H1 (cell line): ENCODE measurements at regions not wholly inside any gene's neighbourhood (a gene's known extent, or its start where the extent isn't known, plus 50 kb on each side); places are given as distances from the start of the nearest gene placed in this dataset.

Experiments
- CTCF ChIA-PET: fragments of 300-600 bp; sonication (Branson Sonifier 250); formaldehyde crosslinking; loops from one replicate; lab custom pipeline; 2021; ENCODE audit not compliant: partially characterized antibody; lab: Charles Lee
- POLR2A ChIA-PET: fragments of 300-600 bp; sonication (Branson Sonifier 250); formaldehyde crosslinking; loops from one replicate; lab custom pipeline; 2021; ENCODE audit warnings: inconsistent platforms; ENCODE audit not compliant: partially characterized antibody; lab: Charles Lee
- DNase-seq, 2 experiments: peaks; one replicate each; pipeline versions ENCODE4 v3.0.0 to v3.0.0-alpha.2; 2010 to 2022; ENCODE audit warnings: low spot score in 2 of 2, low read depth in 1 of 2, mixed read lengths in 1 of 2
- FAIRE-seq: peaks from 2 replicates; lab custom pipeline; 2011; peaks lifted over from hg19 to GRCh38; lab: Jason Lieb, UNC
- H2AFZ ChIP-seq: 2 replicates; pipeline ENCODE4 v1.8.1; 2012; ENCODE audit warnings: low read length, inconsistent platforms
- H2AK5ac ChIP-seq: 2 replicates; pipeline ENCODE4 v1.6.1; 2013; ENCODE audit warnings: low read depth, low read length
- H2BK120ac ChIP-seq: replicated peaks from 2 replicates; pipeline ENCODE3; 2013; ENCODE audit warnings: low read depth, low read length, inconsistent platforms
- H2BK12ac ChIP-seq: 2 replicates; pipeline ENCODE4 v1.6.1; 2013; ENCODE audit warnings: low read depth, low read length
- H2BK15ac ChIP-seq: 2 replicates; pipeline ENCODE4 v1.6.1; 2013; ENCODE audit warnings: low read length
- H2BK20ac ChIP-seq: 2 replicates; pipeline ENCODE4 v1.6.1; 2013; ENCODE audit warnings: low read length
- H2BK5ac ChIP-seq: 2 replicates; pipeline ENCODE4 v1.6.1; 2013; ENCODE audit warnings: low read depth, low read length
- H3K14ac ChIP-seq: 2 replicates; pipeline ENCODE4 v1.6.1; 2013; ENCODE audit warnings: inconsistent platforms; ENCODE audit not compliant: insufficient read length
- H3K18ac ChIP-seq: 2 replicates; pipeline ENCODE4 v1.6.1; 2013; ENCODE audit warnings: low read length; ENCODE audit errors: extremely low read depth
- H3K23ac ChIP-seq: 2 replicates; pipeline ENCODE4 v1.6.1; 2013; ENCODE audit warnings: inconsistent platforms; ENCODE audit not compliant: insufficient read length
- H3K23me2 ChIP-seq: 2 replicates; pipeline ENCODE4 v1.6.1; 2013; ENCODE audit warnings: low read depth, low read length
- H3K27ac ChIP-seq: 2 replicates; pipeline ENCODE4 v1.6.1; 2011; ENCODE audit warnings: low read depth, low read length, inconsistent platforms
- H3K27me3 ChIP-seq, 4 experiments: replicated peaks in 1 of 4; 1 replicate in 1 of 4; 2 replicates in 3 of 4; pipeline versions ENCODE4 v1.6.1 to v1.8.1; 2011 to 2013; ENCODE audit warnings: low read length in 3 of 4, mild to moderate bottlenecking in 3 of 4, inconsistent platforms in 2 of 4, mixed read lengths in 2 of 4, moderate library complexity in 1 of 4; ENCODE audit not compliant: control insufficient read depth in 3 of 4, insufficient read depth in 3 of 4; ENCODE audit errors: extremely low read depth in 1 of 4
- H3K36me3 ChIP-seq, 4 experiments: 2 replicates each; pipeline versions ENCODE4 v1.6.1 to v1.8.1; 2011 to 2013; ENCODE audit warnings: mild to moderate bottlenecking in 4 of 4, low read length in 3 of 4, moderate library complexity in 2 of 4, control low read depth in 1 of 4, inconsistent platforms in 1 of 4; ENCODE audit not compliant: insufficient read depth in 4 of 4, control insufficient read depth in 2 of 4
- H3K4ac ChIP-seq: replicated peaks from 2 replicates; pipeline ENCODE3; 2013; ENCODE audit warnings: low read length, low read depth, mixed read lengths, inconsistent platforms; ENCODE audit not compliant: insufficient read length
- H3K4me1 ChIP-seq, 4 experiments: replicated peaks in 1 of 4; 1 replicate in 1 of 4; 2 replicates in 3 of 4; pipeline versions ENCODE4 v1.6.1 to v1.8.1; 2011 to 2013; ENCODE audit warnings: low read length in 3 of 4, inconsistent platforms in 2 of 4, mixed read lengths in 1 of 4; ENCODE audit not compliant: insufficient read depth in 4 of 4, control insufficient read depth in 3 of 4
- H3K4me2 ChIP-seq, 2 experiments: 2 replicates each; pipeline versions ENCODE4 v1.6.1 to v1.8.1; 2011 to 2013; ENCODE audit warnings: low read depth in 2 of 2, low read length in 2 of 2, control low read depth in 1 of 2, inconsistent platforms in 1 of 2, mild to moderate bottlenecking in 1 of 2; ENCODE audit not compliant: insufficient read depth in 1 of 2
- H3K4me3 ChIP-seq, 4 experiments: fragments of 200-600, 300-600 bp in 1 of 4; sonication (generic), shearing (Covaris generic), sonication (Bioruptor Twin) in 1 of 4; 2 replicates each; pipeline versions ENCODE4 v1.5.1 to v1.8.1; 2011 to 2016; ENCODE audit warnings: low read length in 4 of 4, low read depth in 3 of 4, control low read depth in 2 of 4, inconsistent platforms in 2 of 4, mild to moderate bottlenecking in 2 of 4, mixed read lengths in 1 of 4, moderate library complexity in 1 of 4; ENCODE audit not compliant: insufficient read depth in 2 of 4; ENCODE audit errors: extremely low read depth in 1 of 4
- H3K56ac ChIP-seq: replicated peaks from 2 replicates; pipeline ENCODE3; 2013; ENCODE audit warnings: low read depth, mild to moderate bottlenecking, mixed read lengths, low read length, inconsistent platforms; ENCODE audit not compliant: insufficient read length
- H3K79me1 ChIP-seq: 2 replicates; pipeline ENCODE4 v1.6.1; 2013; ENCODE audit warnings: low read depth, low read length, control low read depth
- H3K79me2 ChIP-seq, 2 experiments: 2 replicates each; pipeline versions ENCODE4 v1.6.1 to v1.8.1; 2012 to 2013; ENCODE audit warnings: low read length in 2 of 2, mild to moderate bottlenecking in 2 of 2, inconsistent platforms in 1 of 2; ENCODE audit not compliant: insufficient read depth in 2 of 2, control insufficient read depth in 1 of 2
- H3K9ac ChIP-seq, 4 experiments: replicated peaks in 1 of 4; 1 replicate in 1 of 4; 2 replicates in 3 of 4; pipeline versions ENCODE4 v1.6.1 to v1.8.1; 2011 to 2013; ENCODE audit warnings: low read depth in 3 of 4, low read length in 3 of 4, control low read depth in 2 of 4, mild to moderate bottlenecking in 2 of 4, moderate library complexity in 2 of 4, inconsistent platforms in 1 of 4; ENCODE audit errors: extremely low read depth in 1 of 4
- H3K9me3 ChIP-seq, 2 experiments: 2 replicates each; pipeline versions ENCODE4 v1.6.1 to v1.8.1; 2012 to 2013; ENCODE audit warnings: mild to moderate bottlenecking in 2 of 2, moderate library complexity in 2 of 2, control low read depth in 1 of 2, inconsistent platforms in 1 of 2, low read depth in 1 of 2, low read length in 1 of 2, mixed read lengths in 1 of 2; ENCODE audit not compliant: insufficient read depth in 2 of 2
- H4K20me1 ChIP-seq, 2 experiments: replicated peaks in 1 of 2; 2 replicates each; pipeline versions ENCODE3 to v1.8.1; 2011 to 2013; ENCODE audit warnings: inconsistent platforms in 2 of 2, low read length in 2 of 2, mild to moderate bottlenecking in 1 of 2; ENCODE audit not compliant: insufficient read depth in 2 of 2, control insufficient read depth in 1 of 2
- H4K5ac ChIP-seq: 2 replicates; pipeline ENCODE4 v1.6.1; 2013; ENCODE audit warnings: low read length, low read depth, mixed read lengths, inconsistent platforms; ENCODE audit not compliant: insufficient read length
- H4K8ac ChIP-seq: 2 replicates; pipeline ENCODE4 v1.8.0; 2013; ENCODE audit warnings: mild to moderate bottlenecking, moderate library complexity, low read length, inconsistent platforms; ENCODE audit not compliant: insufficient read depth; ENCODE audit errors: extremely low read depth
- H4K91ac ChIP-seq: replicated peaks from 2 replicates; pipeline ENCODE3; 2013; ENCODE audit warnings: low read length, mixed read lengths, inconsistent platforms; ENCODE audit not compliant: insufficient read length
- CBX5 ChIP-seq: fragments of 300-800, 300-1000 bp; sonication (generic); IDR thresholded peaks from 2 replicates; pipeline ENCODE4 v1.7.1; 2016; ENCODE audit warnings: antibody characterized with exemption, low read length, low read depth
- KDM5A ChIP-seq: fragments of 200-600 bp; IDR thresholded peaks from 2 replicates; pipeline ENCODE4 v1.7.1; 2012; ENCODE audit warnings: mild to moderate bottlenecking, low read length, inconsistent platforms, mixed read lengths
- SIN3A ChIP-seq, 2 experiments: IDR thresholded peaks in 1 of 2; conservative IDR thresholded peaks in 1 of 2; 2 replicates each; pipeline ENCODE4 v1.6.1; 2011 to 2012; ENCODE audit warnings: low read length in 2 of 2, improper control_type of control experiment in 1 of 2, low read depth in 1 of 2, mild to moderate bottlenecking in 1 of 2
- SIX5 ChIP-seq: IDR thresholded peaks from 2 replicates; pipeline ENCODE4 v1.6.1; 2011; ENCODE audit warnings: mild to moderate bottlenecking, low read depth, low read length
- TBP ChIP-seq: IDR thresholded peaks from 2 replicates; pipeline ENCODE4 v1.6.1; 2011; ENCODE audit warnings: low read depth, low read length, improper control_type of control experiment
- WGBS, 2 experiments: shearing (Covaris generic) in 1 of 2; methylation state at CpG; one replicate each; pipeline versions ENCODE4 v1.1.6 to v1.1.7; 2013 to 2015; ENCODE audit warnings: low lambda C conversion rate in 2 of 2, mixed read lengths in 2 of 2, inconsistent platforms in 1 of 2, low coverage in 1 of 2, missing lambda C conversion rate in 1 of 2; ENCODE audit not compliant: insufficient replicate concordance in 2 of 2, insufficient coverage in 1 of 2, insufficient read length in 1 of 2; ENCODE audit errors: extremely low coverage in 1 of 2, missing lambda C conversion rate in 1 of 2; 5-methylcytosine and 5-hydroxymethylcytosine counted together
- TF ChIP-seq, protein P1 (sequence below): IDR thresholded peaks from 2 replicates; pipeline ENCODE4 v1.6.1; 2011; ENCODE audit warnings: low read depth, mild to moderate bottlenecking, low read length; ENCODE audit not compliant: insufficient read depth
- TF ChIP-seq, protein P2 (sequence below): IDR thresholded peaks from 2 replicates; pipeline ENCODE4 v1.6.1; 2012; ENCODE audit warnings: inconsistent platforms

DNA sequence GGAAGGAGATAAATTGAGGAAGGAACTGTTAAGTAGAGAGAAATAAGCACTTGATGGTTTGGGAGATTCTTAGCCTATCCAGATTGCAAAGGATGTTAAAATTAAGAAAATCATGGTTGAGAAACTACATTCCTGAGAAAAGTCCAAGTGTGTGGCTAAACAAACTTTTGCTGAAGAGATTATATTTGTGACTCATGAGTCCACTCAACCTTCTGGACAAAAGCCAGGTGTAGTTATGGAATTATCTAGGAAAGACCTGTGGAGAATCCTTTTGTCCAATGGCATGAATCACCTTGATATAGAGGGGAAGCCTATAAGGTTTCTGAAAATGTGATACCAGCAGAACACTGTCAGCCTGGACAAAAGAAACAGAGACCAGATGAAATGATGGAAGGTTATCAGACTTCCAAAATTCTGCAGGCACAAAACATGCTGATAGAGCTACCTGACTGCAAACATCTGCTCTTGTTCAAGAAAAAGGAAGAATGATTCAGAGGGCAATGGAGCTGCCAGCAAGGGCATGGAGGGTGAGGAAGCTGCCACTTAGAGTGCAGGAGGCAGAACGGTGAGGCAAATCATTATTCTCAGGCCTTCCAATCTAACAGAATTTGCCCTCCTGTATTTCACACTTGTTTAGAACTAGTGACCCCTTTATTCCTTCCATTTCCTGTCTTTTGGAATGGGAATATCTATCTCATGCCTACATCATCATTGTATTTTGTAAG lies 300.6 kb upstream of the PRMT6 start:
- Histone ChIP-seq H2BK5ac (no peak overlapping the region), H3K4me1 (peaks cover 0 to 2% (median 0%) of the 10 kb centered on the region in 4 experiments; a peak in 1 of 7 replicates), H3K56ac (no peak overlapping the region), H3K23me2 (no peaks in the 10 kb centered on the region), H4K20me1 (no peaks in the 10 kb centered on the region), H3K27me3 (no peaks in the 10 kb centered on the region), H2BK12ac (no peak overlapping the region), H3K4me2 (no peak overlapping the region), H3K4ac (no peak overlapping the region), H3K79me1 (no peaks in the 10 kb centered on the region), H4K5ac (no peak overlapping the region), H3K27ac (no peak overlapping the region), H3K4me3 (no peak overlapping the region), H2AK5ac (no peak overlapping the region), H2BK20ac (no peak overlapping the region), H2AFZ (no peak overlapping the region), H3K14ac (no peak overlapping the region), H4K91ac (no peak overlapping the region), H2BK15ac (no peak overlapping the region), H3K9me3 (no peaks in the 10 kb centered on the region), H3K18ac (no peak overlapping the region), H3K9ac (no peak overlapping the region), H2BK120ac (no peak overlapping the region), H3K36me3 (no peaks in the 10 kb centered on the region), H4K8ac (no peak overlapping the region), H3K23ac (no peak overlapping the region), H3K79me2 (no peaks in the 10 kb centered on the region)
- TF ChIP-seq CBX5 (no peak), TBP (no peak), SIX5 (no peak), KDM5A (no peak), SIN3A (conservative IDR thresholded peaks at IDR 0.05 in 1 of 2, IDR thresholded peaks at IDR 0.05 in 1 of 2; ENCODE audit: low read depth in 1 of 2, low read length in 2 of 2) (no peak)
- TF ChIP-seq, protein P1, sequence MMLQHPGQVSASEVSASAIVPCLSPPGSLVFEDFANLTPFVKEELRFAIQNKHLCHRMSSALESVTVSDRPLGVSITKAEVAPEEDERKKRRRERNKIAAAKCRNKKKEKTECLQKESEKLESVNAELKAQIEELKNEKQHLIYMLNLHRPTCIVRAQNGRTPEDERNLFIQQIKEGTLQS: no peak
- TF ChIP-seq, protein P2, sequence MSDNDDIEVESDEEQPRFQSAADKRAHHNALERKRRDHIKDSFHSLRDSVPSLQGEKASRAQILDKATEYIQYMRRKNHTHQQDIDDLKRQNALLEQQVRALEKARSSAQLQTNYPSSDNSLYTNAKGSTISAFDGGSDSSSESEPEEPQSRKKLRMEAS: no peak
- POLR2A ChIA-PET: no interaction called here
- FAIRE-seq: no peak
- WGBS, 2 experiments: 77% methylated on average over 1 of the region's 1 CpG; no CpG with 5 or more reads in 1 of the 2 experiments
- CTCF ChIA-PET: no interaction called here
- no peak for DNase-seq
